ENCODE measurements at regions not wholly inside any gene's neighbourhood (a gene's known extent, or its start where the extent isn't known, plus 50 kb on each side); places are given as distances from the start of the nearest gene placed in this dataset.

DNA sequence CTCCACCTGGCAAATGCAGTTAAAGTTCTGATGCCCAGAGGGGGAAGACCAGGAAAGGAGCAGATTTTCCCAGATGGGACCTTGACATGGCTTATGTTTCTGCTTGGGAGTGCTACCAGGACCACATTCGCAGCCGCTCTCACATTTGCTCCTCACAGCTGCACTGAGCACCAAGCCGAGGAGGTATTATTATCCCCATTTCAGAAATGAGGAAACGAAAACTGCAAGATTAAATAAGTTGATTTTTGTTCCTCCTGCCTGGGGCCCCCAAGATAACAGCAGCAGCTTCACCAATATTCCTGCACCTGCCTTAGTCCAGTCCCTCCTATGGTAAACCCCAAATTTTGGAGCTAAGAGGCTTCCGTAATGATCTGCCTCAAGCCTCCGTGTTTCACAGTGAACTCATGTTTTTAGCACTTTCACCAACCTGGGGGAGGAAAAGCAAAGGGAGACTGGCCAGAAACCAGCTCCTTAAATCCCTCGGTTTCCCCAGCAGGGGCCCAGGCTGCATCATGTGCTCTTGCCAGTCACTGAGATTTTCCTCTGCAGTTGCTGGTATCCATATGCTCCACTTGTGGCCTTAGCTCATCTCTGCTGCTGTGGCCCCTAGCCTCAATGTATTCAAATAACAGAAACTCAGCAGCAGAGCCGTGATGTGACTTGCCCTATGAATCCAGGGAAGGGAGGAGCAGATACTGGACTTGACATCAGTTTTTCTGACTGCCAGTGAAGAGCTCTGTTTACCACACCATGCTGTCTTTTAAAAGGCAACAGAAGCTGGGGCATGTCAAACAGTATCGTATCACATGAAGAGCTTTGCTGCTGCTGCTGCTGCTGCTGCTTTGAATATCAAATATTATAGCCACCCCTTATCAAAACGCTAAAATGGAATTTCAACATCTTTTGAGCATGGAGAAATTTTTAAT, 95.5 kb upstream of the KLHL13 start:
- H3K27ac ChIP-seq, result no peak overlapping the region
- H3K4me3 ChIP-seq, result no peak overlapping the region
- peaks cover 0 to 3% (median 0%) of the 10 kb centered on the region in 9 donors for H3K4me1 ChIP-seq
- no peaks in the 10 kb centered on the region for H3K9me3 ChIP-seq
- peaks cover 0 to 15% (median 0%) of the 10 kb centered on the region in 7 donors for H3K27me3 ChIP-seq
- WGBS, 2 donors, result 74 to 81% methylated on average over 10 of the region's 10 CpGs
- TF ChIP-seq, protein P1, sequence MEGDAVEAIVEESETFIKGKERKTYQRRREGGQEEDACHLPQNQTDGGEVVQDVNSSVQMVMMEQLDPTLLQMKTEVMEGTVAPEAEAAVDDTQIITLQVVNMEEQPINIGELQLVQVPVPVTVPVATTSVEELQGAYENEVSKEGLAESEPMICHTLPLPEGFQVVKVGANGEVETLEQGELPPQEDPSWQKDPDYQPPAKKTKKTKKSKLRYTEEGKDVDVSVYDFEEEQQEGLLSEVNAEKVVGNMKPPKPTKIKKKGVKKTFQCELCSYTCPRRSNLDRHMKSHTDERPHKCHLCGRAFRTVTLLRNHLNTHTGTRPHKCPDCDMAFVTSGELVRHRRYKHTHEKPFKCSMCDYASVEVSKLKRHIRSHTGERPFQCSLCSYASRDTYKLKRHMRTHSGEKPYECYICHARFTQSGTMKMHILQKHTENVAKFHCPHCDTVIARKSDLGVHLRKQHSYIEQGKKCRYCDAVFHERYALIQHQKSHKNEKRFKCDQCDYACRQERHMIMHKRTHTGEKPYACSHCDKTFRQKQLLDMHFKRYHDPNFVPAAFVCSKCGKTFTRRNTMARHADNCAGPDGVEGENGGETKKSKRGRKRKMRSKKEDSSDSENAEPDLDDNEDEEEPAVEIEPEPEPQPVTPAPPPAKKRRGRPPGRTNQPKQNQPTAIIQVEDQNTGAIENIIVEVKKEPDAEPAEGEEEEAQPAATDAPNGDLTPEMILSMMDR (IDR thresholded peaks at IDR 0.05), result no peak
- DNase-seq (no peak), ATAC-seq (peak in 1 of 8 donors; percentile 34)
- intact Hi-C loops (cut with DNase I), result no loop called here
- no peaks in the 10 kb centered on the region for H3K36me3 ChIP-seq

DNA sequence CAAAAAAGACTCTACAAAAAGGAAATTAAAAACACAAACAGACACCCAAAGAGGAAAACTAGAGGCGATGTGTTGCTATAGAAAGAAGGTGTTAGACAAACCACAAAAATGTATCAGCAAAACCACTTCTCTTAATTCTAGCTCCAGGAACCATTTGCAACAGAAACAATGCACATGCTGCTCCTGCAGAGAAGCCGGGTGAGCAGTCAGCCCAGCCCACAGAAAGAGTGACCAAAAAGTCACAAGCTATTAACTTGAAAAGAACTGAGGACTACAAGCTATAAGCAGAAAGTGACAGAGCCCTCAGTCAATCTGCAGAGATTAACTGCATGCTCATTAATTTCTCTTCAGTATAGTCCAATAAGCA, 96.2 kb upstream of the KLHL13 start:
- TF ChIP-seq, protein P1 (IDR thresholded peaks at IDR 0.05), result no peak
- intact Hi-C loops (cut with DNase I), result no loop called here
- peaks cover 0 to 3% (median 0%) of the 10 kb centered on the region in 9 donors for H3K4me1 ChIP-seq
- no peak for ATAC-seq
- H3K9me3 ChIP-seq, result no peaks in the 10 kb centered on the region
- H3K4me3 ChIP-seq, result no peak overlapping the region
- WGBS, 2 donors, result 72 to 81% methylated on average over 2 of the region's 2 CpGs
- H3K36me3 ChIP-seq, result no peaks in the 10 kb centered on the region
- no peak overlapping the region for H3K27ac ChIP-seq
- DNase-seq, result no peak
- peaks cover 0 to 15% (median 0%) of the 10 kb centered on the region in 7 donors for H3K27me3 ChIP-seq

DNA sequence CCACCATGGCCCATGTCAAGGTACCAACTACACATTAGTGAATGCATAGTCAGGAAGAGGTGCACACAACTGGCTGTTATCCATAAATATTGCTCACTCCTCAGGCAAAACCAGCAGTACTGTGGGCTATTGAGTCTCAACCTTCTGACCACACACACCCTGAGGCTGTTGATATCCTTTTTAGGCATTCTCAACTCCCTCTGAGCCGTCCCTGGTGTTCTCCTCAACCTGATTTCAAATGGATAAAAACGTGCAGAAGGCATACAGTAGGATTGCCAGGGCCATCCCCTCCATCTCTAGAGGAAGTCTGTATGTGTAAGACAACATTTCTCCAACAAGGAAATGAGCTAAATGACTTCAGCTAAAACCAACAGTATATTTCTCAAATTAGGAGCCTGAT, 98.7 kb upstream of the KLHL13 start:
- DNase-seq (no peak), ATAC-seq (no peak)
- Histone ChIP-seq H3K4me3 (no peak overlapping the region), H3K27me3 (peaks cover 0 to 15% (median 0%) of the 10 kb centered on the region in 7 donors), H3K27ac (no peak overlapping the region), H3K9me3 (no peaks in the 10 kb centered on the region), H3K36me3 (no peaks in the 10 kb centered on the region), H3K4me1 (peaks cover 0 to 3% (median 0%) of the 10 kb centered on the region in 9 donors)
- WGBS, 2 donors, result 44 to 55% methylated on average over 2 of the region's 2 CpGs
- TF ChIP-seq, protein P1 (IDR thresholded peaks at IDR 0.05), result no peak
- intact Hi-C loops (cut with DNase I), result no loop called here

DNA sequence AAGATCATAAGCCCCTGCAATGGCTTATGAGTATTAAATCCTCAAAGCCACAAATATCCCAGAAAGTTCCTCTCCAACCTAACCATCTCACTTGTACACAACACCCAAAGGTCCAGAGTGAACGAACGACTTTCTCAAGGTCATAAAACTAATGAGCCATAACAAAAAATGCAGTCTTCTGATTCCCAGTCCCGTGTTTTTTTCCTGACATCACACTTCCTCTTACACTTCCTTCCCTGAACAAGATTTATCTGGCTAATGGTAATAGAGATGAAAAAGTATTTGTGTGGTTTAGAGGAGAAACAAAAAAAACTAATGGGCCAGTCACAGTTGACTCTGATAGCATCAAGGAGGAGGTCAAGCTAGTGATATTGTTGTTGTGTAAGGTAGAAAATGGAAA, 99.5 kb upstream of the KLHL13 start:
- no peak overlapping the region for H3K27ac ChIP-seq
- TF ChIP-seq, protein P1 (IDR thresholded peaks at IDR 0.05), result no peak
- ATAC-seq, result peak in 1 of 8 donors; percentile 17
- no peak for DNase-seq
- peaks cover 0 to 3% (median 0%) of the 10 kb centered on the region in 9 donors for H3K4me1 ChIP-seq
- intact Hi-C loops (cut with DNase I), result no loop called here
- no peak overlapping the region for H3K4me3 ChIP-seq
- H3K36me3 ChIP-seq, result no peaks in the 10 kb centered on the region
- H3K27me3 ChIP-seq, result peaks cover 0 to 11% (median 0%) of the 10 kb centered on the region in 7 donors
- 23 to 45% methylated on average over 3 of the region's 3 CpGs for WGBS, 2 donors
- no peaks in the 10 kb centered on the region for H3K9me3 ChIP-seq

All from heart right ventricle (tissue), 16 donors.